GM13977 (cell line): ENCODE measurements at regions not wholly inside any gene's neighbourhood (a gene's known extent, or its start where the extent isn't known, plus 50 kb on each side); places are given as distances from the start of the nearest gene placed in this dataset.

ENCODE experiments used
- DNase-seq: peaks from one replicate; pipeline ENCODE4 v3.0.0; 2012; ENCODE audit warnings: low spot score
- CTCF ChIP-seq: IDR thresholded peaks from 2 replicates; pipeline ENCODE4 v1.5.1; 2012; ENCODE audit warnings: mild to moderate bottlenecking, control low read depth; ENCODE audit not compliant: insufficient read depth; ENCODE audit errors: extremely low read depth, missing control alignments
- in situ Hi-C: fragments of 300-500 bp; cut with MboI; formaldehyde crosslinking; loops from one replicate; pipeline ENCODE4 v1.12.0; 2022; ENCODE audit warnings: low sequenced_read_pairs, low pct_unique_long_range_greater_than_20kb, mixed read lengths, inconsistent platforms; ENCODE audit not compliant: unreplicated experiment

GRCh38 chr17:34122515-34122914 is 132.6 kb upstream of the CCL2 start:
- TF ChIP-seq CTCF: no peak
- no peak for DNase-seq
- in situ Hi-C loops: no loop called here

- DNase-seq: no peak
- TF ChIP-seq CTCF: no peak
- in situ Hi-C loops: loop anchor here (25.0 kb wide), 2 partner anchors 188 to 338 kb away; no protein-coding TSS in a partner anchor
Observed at GRCh38 chr17:34125010-34125409, 130.1 kb upstream of the CCL2 start.

DNA sequence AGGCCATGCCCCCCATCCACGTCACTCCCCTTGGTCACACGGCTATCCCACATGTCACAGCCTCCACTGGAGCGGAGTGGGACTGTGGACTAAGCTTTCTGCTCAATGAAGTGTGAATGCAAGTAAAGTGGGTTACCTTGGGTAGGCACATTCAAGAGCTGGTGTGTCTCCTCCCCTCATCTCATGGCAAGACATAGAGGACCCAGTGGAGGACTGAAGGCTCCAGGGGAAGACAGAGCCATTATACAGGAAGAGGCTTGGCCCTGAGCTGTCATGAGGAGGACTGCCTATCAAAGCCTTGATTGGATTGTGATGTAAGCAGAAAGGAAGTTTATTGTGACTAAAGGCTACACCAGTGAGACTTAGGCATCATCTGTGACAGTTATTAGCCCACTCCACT is 129.2 kb upstream of the CCL2 start:
- DNase-seq: no peak
- in situ Hi-C loops: loop anchor here (25.0 kb wide), 2 partner anchors 189 to 339 kb away; no protein-coding TSS in a partner anchor
- no peak for TF ChIP-seq CTCF

DNA sequence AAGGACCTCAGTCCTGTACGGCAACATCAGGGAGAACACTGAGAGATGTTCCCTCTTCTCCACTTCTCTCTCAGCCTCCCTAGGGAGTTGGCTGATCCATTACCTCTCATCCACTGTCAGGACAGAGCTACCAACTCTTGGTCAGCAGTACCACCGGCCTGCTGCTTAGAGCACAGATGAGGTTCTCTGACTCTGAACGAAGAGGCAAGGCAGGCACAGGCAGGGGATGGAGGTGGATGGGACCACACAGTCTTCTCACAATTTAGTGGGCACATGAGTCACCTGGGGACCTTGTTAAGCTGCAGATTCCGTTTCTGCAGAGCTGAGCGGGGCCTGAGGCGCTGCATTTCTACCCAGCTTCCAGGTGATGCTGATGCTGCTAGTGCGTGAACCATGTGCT is 128.6 kb upstream of the CCL2 start:
- no peak for DNase-seq
- in situ Hi-C loops: loop anchor here (25.0 kb wide), 2 partner anchors 189 to 339 kb away; no protein-coding TSS in a partner anchor
- no peak for TF ChIP-seq CTCF

DNA sequence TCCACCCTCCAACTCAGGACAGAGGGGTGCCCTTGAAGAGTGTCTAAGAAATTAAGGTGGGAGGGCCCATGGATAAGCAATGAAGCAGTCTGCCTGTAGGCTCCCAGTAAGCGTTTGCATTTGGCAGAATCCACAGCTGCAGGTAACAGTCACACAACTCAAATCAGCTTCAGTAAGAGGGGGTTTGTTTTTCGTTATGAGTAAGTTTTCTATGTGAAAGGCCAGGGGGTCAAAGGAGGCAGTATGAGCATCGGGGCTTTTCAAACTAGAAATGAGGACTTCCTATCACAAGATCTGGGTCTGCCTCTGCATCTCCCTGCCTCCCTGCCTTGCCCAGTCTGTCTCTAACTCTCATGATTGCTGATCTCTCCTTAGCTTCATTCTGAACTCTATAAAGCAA is 128.1 kb upstream of the CCL2 start:
- no peak for TF ChIP-seq CTCF
- peak; percentile 27 for DNase-seq
- in situ Hi-C loops: loop anchor here (25.0 kb wide), 2 partner anchors 190 to 340 kb away; no protein-coding TSS in a partner anchor

GRCh38 chr17:34130544-34130943 is 124.5 kb upstream of the CCL2 start:
- no peak for DNase-seq
- in situ Hi-C loops: loop anchor here (25.0 kb wide), 2 partner anchors 193 to 343 kb away; no protein-coding TSS in a partner anchor
- TF ChIP-seq CTCF: no peak
